HFFc6 (cell line): ENCODE measurements at regions not wholly inside any gene's neighbourhood (a gene's known extent, or its start where the extent isn't known, plus 50 kb on each side); places are given as distances from the start of the nearest gene placed in this dataset.

Experiments used
- DNase-seq: peaks from one replicate; pipeline ENCODE4 v3.0.0-alpha.2; 2018
- H3K27ac Mint-ChIP-seq: 2 replicates; pipeline ENCODE4 v1.8.0; 2020; ENCODE audit warnings: mild to moderate bottlenecking, mixed read lengths
- H3K27me3 Mint-ChIP-seq: 2 replicates; pipeline ENCODE4 v1.8.0; 2021; ENCODE audit warnings: mild to moderate bottlenecking, moderate library complexity, mixed read lengths; ENCODE audit not compliant: insufficient read depth
- H3K36me3 Mint-ChIP-seq: 2 replicates; pipeline ENCODE4 v1.8.0; 2021; ENCODE audit warnings: low read depth, mixed read lengths
- H3K4me1 Mint-ChIP-seq: 2 replicates; pipeline ENCODE4 v1.8.0; 2020; ENCODE audit warnings: low read depth, mixed read lengths
- H3K4me3 Mint-ChIP-seq: 2 replicates; pipeline ENCODE4 v1.8.0; 2020; ENCODE audit warnings: mild to moderate bottlenecking, moderate library complexity, mixed read lengths
- H3K9me3 Mint-ChIP-seq: 2 replicates; pipeline ENCODE4 v1.8.0; 2020; ENCODE audit warnings: mild to moderate bottlenecking, mixed read lengths
- TF ChIP-seq, protein P1 (sequence below): fragments of 200-600 bp; sonication (generic); IDR thresholded peaks from 2 replicates; pipeline ENCODE4 v1.5.0; 2021; ENCODE audit warnings: antibody characterized with exemption, mild to moderate bottlenecking

DNA sequence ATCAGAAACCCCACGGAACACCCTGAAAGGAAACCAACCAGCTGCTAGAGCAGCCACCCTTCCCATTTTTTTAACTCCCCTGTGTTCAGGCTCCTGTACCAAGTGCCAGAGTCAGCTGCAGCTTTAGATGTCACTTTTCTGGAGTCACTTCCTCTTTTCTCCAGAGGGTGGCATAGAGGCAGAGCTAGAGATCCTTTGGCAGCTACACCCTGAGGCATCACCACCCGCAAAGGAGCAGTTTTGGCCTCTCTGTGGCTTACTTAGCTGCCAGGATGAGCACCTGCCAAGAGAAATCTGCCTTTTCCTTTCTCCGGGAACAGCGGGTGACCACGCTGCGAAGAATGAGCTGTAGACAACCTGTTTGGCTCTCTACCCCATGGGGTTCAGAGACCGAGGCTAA lies 58.0 kb upstream of the CHRDL1 start:
- Mint-ChIP-seq H3K36me3 (no peaks in the 10 kb centered on the region), H3K4me1 (peaks cover 5% of the 10 kb centered on the region; the same call in 1 of the 2 replicates), H3K4me3 (no peak overlapping the region), H3K27me3 (peaks cover 6% of the 10 kb centered on the region), H3K27ac (no peak overlapping the region), H3K9me3 (no peaks in the 10 kb centered on the region)
- DNase-seq: peak; percentile 14
- TF ChIP-seq, protein P1, sequence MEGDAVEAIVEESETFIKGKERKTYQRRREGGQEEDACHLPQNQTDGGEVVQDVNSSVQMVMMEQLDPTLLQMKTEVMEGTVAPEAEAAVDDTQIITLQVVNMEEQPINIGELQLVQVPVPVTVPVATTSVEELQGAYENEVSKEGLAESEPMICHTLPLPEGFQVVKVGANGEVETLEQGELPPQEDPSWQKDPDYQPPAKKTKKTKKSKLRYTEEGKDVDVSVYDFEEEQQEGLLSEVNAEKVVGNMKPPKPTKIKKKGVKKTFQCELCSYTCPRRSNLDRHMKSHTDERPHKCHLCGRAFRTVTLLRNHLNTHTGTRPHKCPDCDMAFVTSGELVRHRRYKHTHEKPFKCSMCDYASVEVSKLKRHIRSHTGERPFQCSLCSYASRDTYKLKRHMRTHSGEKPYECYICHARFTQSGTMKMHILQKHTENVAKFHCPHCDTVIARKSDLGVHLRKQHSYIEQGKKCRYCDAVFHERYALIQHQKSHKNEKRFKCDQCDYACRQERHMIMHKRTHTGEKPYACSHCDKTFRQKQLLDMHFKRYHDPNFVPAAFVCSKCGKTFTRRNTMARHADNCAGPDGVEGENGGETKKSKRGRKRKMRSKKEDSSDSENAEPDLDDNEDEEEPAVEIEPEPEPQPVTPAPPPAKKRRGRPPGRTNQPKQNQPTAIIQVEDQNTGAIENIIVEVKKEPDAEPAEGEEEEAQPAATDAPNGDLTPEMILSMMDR: peak; percentile 59

DNA sequence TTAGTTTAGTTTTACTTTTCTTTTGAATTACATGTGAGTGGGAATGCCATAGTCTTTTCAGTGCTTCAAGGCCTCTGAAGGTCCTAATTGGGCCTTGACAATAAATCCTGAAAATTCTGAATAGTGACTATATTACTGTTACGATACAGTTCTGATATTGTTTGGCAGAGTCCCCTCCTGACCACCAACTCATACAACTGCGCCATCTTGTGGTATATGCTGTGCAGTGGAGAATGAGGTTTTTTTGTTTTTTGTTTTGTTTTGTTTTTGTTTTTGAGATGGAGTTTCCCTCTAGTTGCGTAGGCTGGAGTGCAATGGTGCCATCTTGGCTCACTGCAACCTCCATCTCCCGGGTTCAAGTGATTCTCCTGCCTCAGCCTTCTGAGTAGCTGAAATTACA lies 56.6 kb upstream of the CHRDL1 start:
- Mint-ChIP-seq H3K27ac (no peak overlapping the region), H3K4me3 (no peak overlapping the region), H3K27me3 (peaks cover 8% of the 10 kb centered on the region), H3K4me1 (peaks cover 10% of the 10 kb centered on the region), H3K9me3 (no peaks in the 10 kb centered on the region), H3K36me3 (no peaks in the 10 kb centered on the region)
- no peak for DNase-seq
- TF ChIP-seq, protein P1: peak; percentile 81

DNA sequence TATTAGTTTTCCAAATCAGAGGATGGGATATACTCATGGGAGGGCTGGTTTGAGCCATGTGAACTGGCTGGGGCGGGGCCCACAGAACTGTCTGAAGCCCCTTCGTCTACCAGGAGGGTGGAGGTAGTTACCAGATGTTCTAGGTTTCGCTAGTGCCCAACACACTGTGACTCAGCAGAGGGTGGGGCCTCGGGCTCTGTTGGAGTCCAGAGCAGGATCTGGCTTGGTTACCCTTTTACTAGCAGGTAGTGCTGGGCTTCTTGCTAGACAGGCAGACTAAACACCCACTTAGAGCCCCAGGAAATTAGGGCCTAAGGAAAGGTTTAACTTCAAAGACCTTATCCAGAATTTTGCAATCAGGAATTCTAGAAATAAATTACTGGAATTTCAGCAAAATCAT lies 56.2 kb upstream of the CHRDL1 start:
- H3K27me3 Mint-ChIP-seq: peaks cover 8% of the 10 kb centered on the region
- no peaks in the 10 kb centered on the region for H3K9me3 Mint-ChIP-seq
- H3K4me1 Mint-ChIP-seq: peaks cover 14% of the 10 kb centered on the region
- no peaks in the 10 kb centered on the region for H3K36me3 Mint-ChIP-seq
- no peak for DNase-seq
- no peak overlapping the region for H3K27ac Mint-ChIP-seq
- TF ChIP-seq, protein P1: no peak
- no peak overlapping the region for H3K4me3 Mint-ChIP-seq

DNA sequence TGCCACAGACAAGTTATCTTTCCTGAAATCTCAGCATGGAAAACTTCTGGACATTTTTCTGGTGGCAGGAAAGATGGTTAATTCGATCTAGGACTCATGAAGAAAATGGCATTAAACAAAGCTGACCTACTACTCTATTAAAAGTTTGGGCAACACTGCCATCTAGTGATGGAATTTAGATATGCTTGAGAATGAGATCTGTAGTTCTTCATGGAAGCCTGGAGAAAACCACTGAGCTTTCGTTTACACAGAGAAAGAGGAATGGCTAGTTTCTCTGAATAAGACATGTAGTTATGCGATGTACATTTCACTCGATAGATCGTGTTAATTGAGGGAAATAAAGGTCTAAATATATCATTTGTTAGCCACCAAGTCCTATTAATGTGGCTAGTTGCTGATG lies 51.7 kb upstream of the CHRDL1 start:
- Mint-ChIP-seq H3K9me3 (no peaks in the 10 kb centered on the region), H3K27ac (no peak overlapping the region), H3K36me3 (no peaks in the 10 kb centered on the region)

DNA sequence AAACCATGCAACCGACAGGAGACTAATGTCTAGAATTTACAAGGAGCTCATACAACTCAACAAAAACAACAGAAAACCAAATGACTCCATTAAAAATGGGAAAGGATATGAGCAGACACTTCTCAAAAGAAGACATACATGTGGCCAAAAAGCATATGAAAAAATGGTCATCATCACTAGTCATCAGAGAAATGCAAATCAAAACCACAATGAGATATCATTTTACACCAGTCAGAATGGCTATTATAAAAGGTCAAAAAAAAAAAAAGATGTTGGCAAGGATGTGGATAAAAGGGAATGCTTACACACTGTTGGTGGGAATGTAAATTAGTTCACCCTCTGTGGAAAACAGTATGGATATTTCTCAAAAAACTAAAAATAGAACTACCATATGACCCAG lies 50.5 kb upstream of the CHRDL1 start:
- DNase-seq: peak; percentile 36
- TF ChIP-seq, protein P1: no peak
- Mint-ChIP-seq H3K36me3 (no peaks in the 10 kb centered on the region), H3K27me3 (peaks cover 2% of the 10 kb centered on the region), H3K9me3 (no peaks in the 10 kb centered on the region), H3K4me1 (peaks cover 24% of the 10 kb centered on the region), H3K4me3 (peak overlapping the region; percentile 54; the same call in 1 of the 2 replicates), H3K27ac (peak overlapping the region; percentile 75)

More for the DNA sequence above, 51.7 kb upstream of the CHRDL1 start:
- Mint-ChIP-seq H3K27me3 (peaks cover 2% of the 10 kb centered on the region), H3K4me1 (peaks cover 29% of the 10 kb centered on the region), H3K4me3 (no peak overlapping the region)
- TF ChIP-seq, protein P1: peak; percentile 80
- peak; percentile 47 for DNase-seq
